Spleen (tissue), 11 donors: ENCODE measurements at regions not wholly inside any gene's neighbourhood (a gene's known extent, or its start where the extent isn't known, plus 50 kb on each side); places are given as distances from the start of the nearest gene placed in this dataset.

Experiments
- DNase-seq: peaks from one replicate; pipeline ENCODE4 v3.0.0-alpha.2; 2020
- H3K27ac ChIP-seq, 8 donors: fragments of 200-600 bp; sonication (generic) in 7 of 8; 1 replicate in 4 of 8; 2 replicates in 4 of 8; pipeline versions ENCODE4 v1.5.0 to v1.8.0; 2016 to 2021; ENCODE audit warnings: inconsistent platforms in 4 of 8, mild to moderate bottlenecking in 4 of 8, moderate library complexity in 1 of 8
- H3K27me3 ChIP-seq, 7 donors: fragments of 200-600 bp; sonication (generic) in 6 of 7; replicated peaks in 1 of 7; 1 replicate in 4 of 7; 2 replicates in 3 of 7; pipeline versions ENCODE4 v1.5.0 to v1.8.0; 2016 to 2021; ENCODE audit warnings: inconsistent platforms in 3 of 7, mild to moderate bottlenecking in 1 of 7
- H3K36me3 ChIP-seq, 6 donors: fragments of 200-600 bp; sonication (generic) in 5 of 6; 1 replicate in 4 of 6; 2 replicates in 2 of 6; pipeline versions ENCODE4 v1.5.0 to v1.8.0; 2016 to 2021; ENCODE audit warnings: inconsistent platforms in 2 of 6
- H3K4me1 ChIP-seq, 6 donors: fragments of 200-600 bp; sonication (generic) in 5 of 6; 1 replicate in 3 of 6; 2 replicates in 3 of 6; pipeline versions ENCODE4 v1.5.0 to v1.8.0; 2016 to 2021; ENCODE audit warnings: inconsistent platforms in 3 of 6
- H3K4me3 ChIP-seq, 8 donors: fragments of 200-600 bp; sonication (generic) in 7 of 8; 1 replicate in 4 of 8; 2 replicates in 4 of 8; pipeline versions ENCODE4 v1.5.0 to v1.8.0; 2016 to 2021; ENCODE audit warnings: inconsistent platforms in 4 of 8, mild to moderate bottlenecking in 4 of 8, moderate library complexity in 2 of 8
- H3K9me3 ChIP-seq, 8 donors: fragments of 200-600 bp; sonication (generic) in 7 of 8; 1 replicate in 4 of 8; 2 replicates in 4 of 8; pipeline versions ENCODE4 v1.5.0 to v1.8.0; 2016 to 2021; ENCODE audit warnings: inconsistent platforms in 4 of 8
- CTCF ChIP-seq, 11 experiments: fragments of 200-600 bp in 7 of 11; fragments of 450-650 bp in 4 of 11; sonication (generic) in 4 of 11; IDR thresholded peaks in 8 of 11; conservative IDR thresholded peaks in 3 of 11; 1 replicate in 7 of 11; 2 replicates in 4 of 11; pipeline versions ENCODE4 v1.4.0 to v1.8.0; 2016 to 2021; ENCODE audit warnings: antibody characterized with exemption in 11 of 11, inconsistent platforms in 4 of 11, mild to moderate bottlenecking in 1 of 11
- POLR2A ChIP-seq, 3 donors: fragments of 450-650 bp; IDR thresholded peaks; one replicate each; pipeline ENCODE4 v1.5.1; 2017; ENCODE audit warnings: antibody characterized with exemption in 3 of 3, mild to moderate bottlenecking in 1 of 3
- POLR2AphosphoS5 ChIP-seq, 3 donors: sonication (generic); formaldehyde crosslinking; IDR thresholded peaks; one replicate each; pipeline ENCODE4 v1.5.1; 2017; ENCODE audit warnings: antibody characterized with exemption in 3 of 3
- WGBS, 5 donors: extraction: QIAGEN DNeasy Blood & Tissue Kit in 3 of 5; methylation state at CpG; one replicate each; pipeline versions ENCODE4 v1.1.5 to v1.1.7; 2013 to 2018; 5-methylcytosine and 5-hydroxymethylcytosine counted together
- intact Hi-C: fragments of 100-400 bp; cut with DNase I; formaldehyde crosslinking; loops from one replicate; pipeline ENCODE4 v1.15.0; 2023; ENCODE audit warnings: low total_unique reads
- donor health status: healthy with polysubstance abuse.
- donor health status: DM: no; HTN: no; CAD: no; lungs with moderate emphysema.
- donor health status: DM: no; HTN: no; CAD: no.
- donor health status: Bipolar disorder and iron deficiency.
- donor health status: healthy.
- donor health status: DM: no; HTN: no; CAD: no.
- donor health status: DM: yes; HTN: yes; CAD: no.

DNA sequence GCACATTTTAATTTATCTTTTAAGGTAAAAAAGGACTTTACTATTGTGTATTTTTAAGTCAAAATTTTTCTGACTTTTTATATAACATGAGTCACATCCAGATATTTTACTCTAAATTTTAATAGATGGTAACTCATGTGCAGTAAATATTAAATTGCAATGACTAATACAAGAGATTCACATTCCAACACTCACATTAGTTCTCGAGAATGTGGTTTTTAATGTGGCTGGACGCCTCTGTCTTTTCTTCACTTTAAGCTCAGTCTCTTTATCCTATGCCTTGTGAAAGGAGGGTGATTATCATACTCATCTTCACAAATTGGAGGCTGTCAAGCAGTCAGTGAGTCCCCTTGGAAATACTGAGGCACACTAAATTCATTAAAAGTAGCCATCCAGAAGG is 315.6 kb downstream of the HS3ST3B1 start:
- Histone ChIP-seq H3K27ac (no peak overlapping the region), H3K4me3 (no peak overlapping the region), H3K27me3 (no peaks in the 10 kb centered on the region), H3K4me1 (no peaks in the 10 kb centered on the region), H3K9me3 (peaks cover 0 to 9% (median 5%) of the 10 kb centered on the region in 8 donors), H3K36me3 (no peaks in the 10 kb centered on the region)
- intact Hi-C loops: no loop called here
- TF ChIP-seq CTCF (IDR thresholded peaks at IDR 0.05 in 8 of 11, conservative IDR thresholded peaks at IDR 0.05 in 3 of 11) (no peak), POLR2A (IDR thresholded peaks at IDR 0.05) (no peak)
- WGBS, 5 donors: 84 to 97% (median 89%) methylated on average over 2 of the region's 2 CpGs
- no peak for DNase-seq

- peak; percentile 79 for DNase-seq
- Histone ChIP-seq H3K4me3 (no peak overlapping the region), H3K4me1 (peaks cover 0 to 10% (median 0%) of the 10 kb centered on the region in 6 donors), H3K27ac (peak overlapping the region in 6 of 8 donors; percentile 35 to 83 (median 73)), H3K27me3 (no peaks in the 10 kb centered on the region), H3K9me3 (peaks cover 0 to 5% (median 0%) of the 10 kb centered on the region in 8 donors), H3K36me3 (no peaks in the 10 kb centered on the region)
- intact Hi-C loops: no loop called here
- WGBS, 5 donors: 37 to 55% (median 42%) methylated on average over 5 of the region's 5 CpGs
- TF ChIP-seq CTCF (IDR thresholded peaks at IDR 0.05 in 8 of 11, conservative IDR thresholded peaks at IDR 0.05 in 3 of 11) (peak in 1 of 11 experiments; percentile 5), POLR2A (IDR thresholded peaks at IDR 0.05) (no peak), POLR2AphosphoS5 (IDR thresholded peaks at IDR 0.05) (peak in 1 of 3 donors; percentile 60)
Observed at GRCh38 chr17:14605267-14605599, 304.4 kb downstream of the HS3ST3B1 start.

DNA sequence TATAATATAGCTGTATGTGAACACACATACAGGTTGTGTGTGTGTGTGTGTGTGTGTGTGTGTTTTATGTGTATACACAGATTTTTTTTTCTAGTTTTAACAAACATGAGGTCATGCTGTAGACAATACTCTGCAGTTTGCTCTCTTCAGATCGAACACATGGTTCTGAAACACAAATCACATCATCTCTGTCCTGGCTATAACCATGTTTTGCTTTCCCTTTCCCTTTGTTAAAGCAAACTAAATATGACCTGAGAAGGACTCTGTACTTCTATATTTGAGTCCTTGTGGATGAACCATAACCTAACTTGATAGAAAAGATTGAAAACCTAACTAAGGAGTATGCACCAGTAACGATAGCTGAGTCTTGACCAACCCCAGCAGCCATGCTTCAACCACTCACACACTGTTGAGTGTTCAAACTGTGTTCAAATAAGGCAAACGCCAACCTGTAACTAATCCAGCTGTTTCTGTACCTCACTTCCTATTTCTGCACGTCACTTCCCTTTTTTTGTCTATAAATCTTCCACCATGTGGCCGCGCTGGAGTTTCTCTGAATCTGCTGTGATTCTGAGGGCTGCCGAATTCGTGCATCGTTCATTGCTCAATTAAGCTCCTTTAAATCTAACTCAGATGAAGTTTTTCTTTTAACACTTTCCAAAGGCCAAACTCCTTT is 303.8 kb downstream of the HS3ST3B1 start:
- Histone ChIP-seq H3K27ac (peak overlapping the region in 6 of 8 donors; percentile 35 to 83 (median 73)), H3K36me3 (no peaks in the 10 kb centered on the region), H3K4me3 (peak overlapping the region in 1 of 8 donors; percentile 30), H3K27me3 (no peaks in the 10 kb centered on the region), H3K4me1 (peaks cover 0 to 10% (median 0%) of the 10 kb centered on the region in 6 donors), H3K9me3 (peaks cover 0 to 7% (median 0%) of the 10 kb centered on the region in 8 donors)
- intact Hi-C loops: no loop called here
- WGBS, 5 donors: 31 to 55% (median 36%) methylated on average over 9 of the region's 9 CpGs
- DNase-seq: no peak
- TF ChIP-seq POLR2AphosphoS5 (IDR thresholded peaks at IDR 0.05): no peak
- no peak for TF ChIP-seq CTCF (IDR thresholded peaks at IDR 0.05 in 8 of 11, conservative IDR thresholded peaks at IDR 0.05 in 3 of 11)
- TF ChIP-seq POLR2A (IDR thresholded peaks at IDR 0.05): no peak

DNA sequence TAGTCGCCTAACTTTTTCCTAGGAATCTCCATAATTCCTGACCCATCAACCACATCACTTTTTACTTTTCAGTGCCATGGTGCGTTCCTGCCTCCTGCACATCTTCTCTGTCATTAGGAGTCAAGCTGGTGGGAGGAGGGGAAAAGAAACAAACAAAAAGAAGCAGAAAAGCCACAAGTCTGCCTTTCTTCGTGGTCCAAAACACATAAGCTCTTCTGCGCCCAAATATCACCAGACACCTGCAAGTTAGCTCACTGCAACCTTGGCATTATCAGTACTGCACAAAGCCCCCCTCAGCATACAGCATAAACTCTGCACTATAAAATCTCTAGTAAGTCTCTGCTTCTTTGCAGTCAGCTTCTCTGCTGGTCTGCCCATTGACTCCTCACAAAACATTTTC is 295.3 kb downstream of the HS3ST3B1 start:
- TF ChIP-seq POLR2A (IDR thresholded peaks at IDR 0.05): no peak
- TF ChIP-seq CTCF (IDR thresholded peaks at IDR 0.05 in 8 of 11, conservative IDR thresholded peaks at IDR 0.05 in 3 of 11): no peak
- TF ChIP-seq POLR2AphosphoS5 (IDR thresholded peaks at IDR 0.05): no peak
- intact Hi-C loops: no loop called here
- peaks cover 0 to 7% (median 0%) of the 10 kb centered on the region in 8 donors for H3K9me3 ChIP-seq
- DNase-seq: no peak
- no peak overlapping the region for H3K27ac ChIP-seq
- H3K4me3 ChIP-seq: no peak overlapping the region
- WGBS, 5 donors: 66 to 77% (median 74%) methylated on average over 4 of the region's 4 CpGs
- H3K27me3 ChIP-seq: peaks cover 0 to 28% (median 0%) of the 10 kb centered on the region in 7 donors
- H3K36me3 ChIP-seq: no peaks in the 10 kb centered on the region
- no peaks in the 10 kb centered on the region for H3K4me1 ChIP-seq
